HEK293T (cell line): ENCODE measurements at regions not wholly inside any gene's neighbourhood (a gene's known extent, or its start where the extent isn't known, plus 50 kb on each side); places are given as distances from the start of the nearest gene placed in this dataset.

Experiments used
- BHLHE40 ChIP-seq: fragments of 450-650 bp; IDR thresholded peaks from 2 replicates; pipeline ENCODE4 v1.6.1; 2016; ENCODE audit warnings: mild to moderate bottlenecking, moderate library complexity, borderline replicate concordance
- CTBP1 ChIP-seq: fragments of 450-650 bp; IDR thresholded peaks from 2 replicates; pipeline ENCODE4 v1.6.1; 2016; ENCODE audit warnings: borderline replicate concordance
- ELF4 ChIP-seq: fragments of 450-650 bp; IDR thresholded peaks from 2 replicates; pipeline ENCODE4 v1.6.1; 2017; ENCODE audit warnings: antibody characterized with exemption
- FOXA1 ChIP-seq: fragments of 450-650 bp; IDR thresholded peaks from 2 replicates; pipeline ENCODE4 v1.6.1; 2016; ENCODE audit warnings: mild to moderate bottlenecking
- FOXM1 ChIP-seq: fragments of 450-650 bp; IDR thresholded peaks from 2 replicates; pipeline ENCODE4 v1.6.1; 2017; ENCODE audit warnings: mild to moderate bottlenecking, borderline replicate concordance
- L3MBTL2 ChIP-seq: fragments of 450-650 bp; conservative IDR thresholded peaks from 2 replicates; pipeline ENCODE4 v1.6.1; 2016; ENCODE audit warnings: mild to moderate bottlenecking
- NFRKB ChIP-seq: fragments of 450-650 bp; IDR thresholded peaks from 2 replicates; pipeline ENCODE4 v1.6.1; 2016; ENCODE audit warnings: mild to moderate bottlenecking, moderate library complexity
- PKNOX1 ChIP-seq: fragments of 450-650 bp; IDR thresholded peaks from 2 replicates; pipeline ENCODE4 v1.6.1; 2016
- SUZ12 ChIP-seq: fragments of 450-650 bp; IDR thresholded peaks from 2 replicates; pipeline ENCODE4 v1.6.1; 2016; ENCODE audit warnings: mild to moderate bottlenecking
- ZNF384 ChIP-seq: fragments of 450-650 bp; IDR thresholded peaks from 2 replicates; pipeline ENCODE4 v1.6.1; 2016

DNA sequence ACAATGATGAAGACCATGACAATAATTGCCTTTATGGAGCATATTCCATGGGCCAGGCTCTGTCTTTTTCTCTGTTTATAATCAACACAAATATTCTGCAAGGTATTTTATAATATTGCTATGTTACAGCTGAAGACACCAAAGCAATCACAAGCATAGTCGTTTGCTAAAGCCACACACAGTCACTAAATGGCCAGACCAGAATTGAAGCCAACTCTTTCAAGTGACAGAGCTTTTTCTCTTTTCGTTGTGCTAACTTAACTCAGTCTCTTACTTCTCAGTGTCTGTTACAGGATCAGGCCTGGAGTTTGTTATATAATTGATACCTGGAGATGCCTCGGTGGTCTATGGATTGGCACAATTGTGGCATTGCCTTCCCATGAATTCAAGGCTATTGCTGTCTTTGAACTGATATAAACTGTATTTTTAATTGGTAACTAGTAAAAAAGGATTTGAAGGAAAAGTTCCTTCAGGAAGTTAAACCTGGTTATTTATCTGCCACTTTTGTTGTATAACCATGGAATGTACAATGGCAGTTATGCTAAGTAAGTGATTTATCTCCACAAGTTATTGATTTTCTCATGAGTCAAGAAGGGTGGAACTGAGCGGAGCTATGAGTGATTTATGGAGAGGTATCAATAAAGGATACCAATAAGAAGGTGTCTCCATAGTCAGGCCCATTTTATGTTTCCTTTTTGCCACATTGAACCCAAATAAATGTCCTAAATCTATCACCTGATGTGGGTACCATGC is 67.6 kb downstream of the PFDN4 start:
- TF ChIP-seq ELF4: no peak
- no peak for TF ChIP-seq FOXM1
- no peak for TF ChIP-seq SUZ12
- TF ChIP-seq L3MBTL2: no peak
- TF ChIP-seq BHLHE40: no peak
- TF ChIP-seq FOXA1: no peak
- no peak for TF ChIP-seq NFRKB
- no peak for TF ChIP-seq ZNF384
- TF ChIP-seq PKNOX1: no peak
- TF ChIP-seq CTBP1: no peak
